22Rv1 (cell line): ENCODE measurements at regions not wholly inside any gene's neighbourhood (a gene's known extent, or its start where the extent isn't known, plus 50 kb on each side); places are given as distances from the start of the nearest gene placed in this dataset.

Source experiments
- H3K27ac ChIP-seq: fragments of 450-650 bp; 2 replicates; pipeline ENCODE4 v1.5.1; 2017
- CTCF ChIP-seq: fragments of 450-650 bp; IDR thresholded peaks from 2 replicates; pipeline ENCODE4 v1.5.1; 2017; ENCODE audit warnings: mild to moderate bottlenecking
- ZFX ChIP-seq: fragments of 450-650 bp; IDR thresholded peaks from 2 replicates; pipeline ENCODE4 v1.6.1; 2017; ENCODE audit warnings: antibody characterized with exemption, borderline replicate concordance

- TF ChIP-seq CTCF (no peak), ZFX (no peak)
- no peak overlapping the region for H3K27ac ChIP-seq
Measured at GRCh38 chr17:14011036-14011692, 58.1 kb upstream of the COX10 start.

- H3K27ac ChIP-seq, result no peak overlapping the region
- no peak for TF ChIP-seq ZFX
- TF ChIP-seq CTCF, result no peak
Measured at GRCh38 chr17:14011740-14012405, 57.4 kb upstream of the COX10 start.

GRCh38 chr17:14014657-14015056 lies 54.6 kb upstream of the COX10 start:
- TF ChIP-seq CTCF, result no peak
- no peak for TF ChIP-seq ZFX
- H3K27ac ChIP-seq, result no peak overlapping the region

DNA sequence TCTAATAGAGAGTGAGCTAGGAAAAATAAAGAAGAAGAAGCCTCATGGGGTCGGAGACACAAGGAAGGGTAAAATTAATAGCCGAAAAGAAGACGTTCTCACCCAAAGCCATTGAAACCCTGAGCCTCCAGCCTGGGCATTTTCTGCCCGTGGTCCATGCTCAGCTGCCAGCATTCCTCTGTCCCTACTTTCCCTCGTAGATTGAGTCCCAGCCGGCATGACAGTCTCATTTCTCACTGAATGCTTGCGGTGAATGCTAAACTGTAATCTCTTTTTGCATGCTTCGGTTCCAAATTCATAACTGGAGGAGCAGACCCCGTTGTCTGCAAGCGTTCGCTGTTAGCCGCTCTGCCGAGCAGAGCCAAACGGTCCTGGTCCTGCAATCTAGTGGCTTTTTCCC lies 54.0 kb upstream of the COX10 start:
- TF ChIP-seq ZFX (no peak), CTCF (no peak)
- no peak overlapping the region for H3K27ac ChIP-seq

- no peak overlapping the region for H3K27ac ChIP-seq
- TF ChIP-seq ZFX (no peak), CTCF (no peak)
Measured at GRCh38 chr17:14016858-14017257, 52.4 kb upstream of the COX10 start.

GRCh38 chr17:14019186-14019956 lies 49.9 kb upstream of the COX10 start:
- H3K27ac ChIP-seq, result no peak overlapping the region
- TF ChIP-seq CTCF (no peak), ZFX (no peak)
